ENCODE measurements at regions not wholly inside any gene's neighbourhood (a gene's known extent, or its start where the extent isn't known, plus 50 kb on each side); places are given as distances from the start of the nearest gene placed in this dataset.

GRCh38 chr4:54417476-54417875 lies 188.4 kb downstream of the PDGFRA start:
- H3K4me1 Mint-ChIP-seq (ENCODE audit: low read depth, unreplicated experiment): no peaks in the 10 kb centered on the region
- H3K36me3 Mint-ChIP-seq (ENCODE audit: unreplicated experiment): peaks cover 4% of the 10 kb centered on the region
- no peak overlapping the region for H3K4me3 Mint-ChIP-seq (ENCODE audit: unreplicated experiment)
- peaks cover 6% of the 10 kb centered on the region for H3K27me3 Mint-ChIP-seq (ENCODE audit: unreplicated experiment)
- no peak overlapping the region for H3K27ac Mint-ChIP-seq (ENCODE audit: unreplicated experiment)
- H3K9me3 Mint-ChIP-seq (ENCODE audit: unreplicated experiment): peaks cover 3% of the 10 kb centered on the region
- no peak for TF ChIP-seq CTCF (IDR thresholded peaks at IDR 0.05; ENCODE audit: partially characterized antibody, unreplicated experiment)
- DNase-seq: no peak

- no peak for DNase-seq
- Mint-ChIP-seq H3K4me1 (ENCODE audit: low read depth, unreplicated experiment) (no peaks in the 10 kb centered on the region), H3K27me3 (ENCODE audit: unreplicated experiment) (peaks cover 6% of the 10 kb centered on the region), H3K27ac (ENCODE audit: unreplicated experiment) (no peak overlapping the region), H3K4me3 (ENCODE audit: unreplicated experiment) (no peak overlapping the region), H3K36me3 (ENCODE audit: unreplicated experiment) (peaks cover 4% of the 10 kb centered on the region), H3K9me3 (ENCODE audit: unreplicated experiment) (peaks cover 3% of the 10 kb centered on the region)
- no peak for TF ChIP-seq CTCF (IDR thresholded peaks at IDR 0.05; ENCODE audit: partially characterized antibody, unreplicated experiment)
These were observed 189.4 kb downstream of the PDGFRA start for GRCh38 chr4:54418468-54418867.

- Mint-ChIP-seq H3K36me3 (ENCODE audit: unreplicated experiment) (peaks cover 4% of the 10 kb centered on the region), H3K4me3 (ENCODE audit: unreplicated experiment) (no peak overlapping the region), H3K27ac (ENCODE audit: unreplicated experiment) (no peak overlapping the region), H3K4me1 (ENCODE audit: low read depth, unreplicated experiment) (no peaks in the 10 kb centered on the region), H3K27me3 (ENCODE audit: unreplicated experiment) (peaks cover 5% of the 10 kb centered on the region), H3K9me3 (ENCODE audit: unreplicated experiment) (no peaks in the 10 kb centered on the region)
- DNase-seq: no peak
- TF ChIP-seq CTCF (IDR thresholded peaks at IDR 0.05; ENCODE audit: partially characterized antibody, unreplicated experiment): no peak
These were observed 194.0 kb downstream of the PDGFRA start for GRCh38 chr4:54423066-54423465.

DNA sequence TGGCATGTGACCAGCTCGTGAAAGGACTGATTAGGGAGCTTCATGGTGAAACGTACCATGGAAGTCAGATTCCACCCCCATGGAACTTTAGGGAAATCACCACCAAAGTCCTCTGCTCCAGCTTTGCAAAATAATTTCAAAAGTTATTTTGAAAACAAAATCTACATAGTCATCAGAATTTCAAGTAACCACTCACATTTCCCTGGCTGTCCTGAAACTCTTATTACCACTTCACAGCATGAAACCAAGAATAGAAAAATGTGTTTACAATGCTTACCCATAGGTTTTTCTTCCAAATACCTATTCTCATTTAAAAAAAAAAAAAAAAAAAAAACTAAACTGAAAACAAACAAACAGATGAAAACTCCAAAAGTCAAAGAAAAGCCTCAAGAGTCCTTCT lies 198.7 kb downstream of the PDGFRA start:
- no peak for DNase-seq
- H3K27me3 Mint-ChIP-seq (ENCODE audit: unreplicated experiment): no peaks in the 10 kb centered on the region
- no peak overlapping the region for H3K27ac Mint-ChIP-seq (ENCODE audit: unreplicated experiment)
- H3K9me3 Mint-ChIP-seq (ENCODE audit: unreplicated experiment): no peaks in the 10 kb centered on the region
- TF ChIP-seq CTCF (IDR thresholded peaks at IDR 0.05; ENCODE audit: partially characterized antibody, unreplicated experiment): no peak
- H3K36me3 Mint-ChIP-seq (ENCODE audit: unreplicated experiment): no peaks in the 10 kb centered on the region
- H3K4me1 Mint-ChIP-seq (ENCODE audit: low read depth, unreplicated experiment): no peaks in the 10 kb centered on the region
- no peak overlapping the region for H3K4me3 Mint-ChIP-seq (ENCODE audit: unreplicated experiment)

DNA sequence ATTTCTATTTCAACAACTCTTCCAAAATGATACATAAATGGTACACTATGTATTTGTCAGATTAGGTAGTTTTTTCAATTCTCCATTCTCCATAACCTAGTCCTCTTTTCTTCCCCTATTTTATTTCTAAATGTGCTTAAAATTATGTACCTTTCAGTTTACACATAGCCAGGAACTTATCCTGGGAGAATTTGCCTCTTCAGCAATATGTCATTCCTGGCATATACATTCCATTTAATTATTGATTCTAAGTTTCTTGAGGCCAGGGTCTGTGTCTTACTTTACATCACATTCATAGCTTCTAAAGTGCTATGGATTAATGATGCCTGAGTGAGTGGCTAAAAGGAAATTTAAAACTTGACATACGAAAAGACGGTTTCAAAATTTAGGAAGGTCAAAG lies 199.8 kb downstream of the PDGFRA start:
- Mint-ChIP-seq H3K27me3 (ENCODE audit: unreplicated experiment) (no peaks in the 10 kb centered on the region), H3K4me3 (ENCODE audit: unreplicated experiment) (no peak overlapping the region), H3K36me3 (ENCODE audit: unreplicated experiment) (no peaks in the 10 kb centered on the region), H3K4me1 (ENCODE audit: low read depth, unreplicated experiment) (no peaks in the 10 kb centered on the region), H3K9me3 (ENCODE audit: unreplicated experiment) (no peaks in the 10 kb centered on the region), H3K27ac (ENCODE audit: unreplicated experiment) (no peak overlapping the region)
- no peak for TF ChIP-seq CTCF (IDR thresholded peaks at IDR 0.05; ENCODE audit: partially characterized antibody, unreplicated experiment)
- no peak for DNase-seq
